ENCODE measurements at regions not wholly inside any gene's neighbourhood (a gene's known extent, or its start where the extent isn't known, plus 50 kb on each side); places are given as distances from the start of the nearest gene placed in this dataset.

DNA sequence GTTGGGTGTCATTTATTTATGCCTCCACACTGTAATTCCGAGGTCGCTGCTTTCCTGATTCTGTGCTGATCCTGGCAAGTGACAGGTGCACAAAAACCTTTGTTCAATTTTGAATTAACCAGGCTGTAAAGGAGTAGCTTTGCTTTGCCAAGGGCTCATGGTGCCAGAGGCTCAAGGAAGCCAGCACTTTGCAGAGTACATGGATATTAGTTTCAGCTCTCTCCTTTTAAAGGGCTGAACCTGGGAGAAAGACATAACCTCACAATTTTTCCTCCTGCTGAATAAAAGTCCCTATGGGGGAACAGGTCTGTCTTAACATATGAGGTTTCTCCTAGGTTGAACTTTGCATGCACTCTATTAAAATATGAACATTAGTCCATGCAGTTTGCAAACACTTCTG is 227.6 kb upstream of the WSB1 start:
- no peak for DNase-seq (ENCODE audit: low read depth)
- no peak for TF ChIP-seq CTCF (IDR thresholded peaks at IDR 0.05; ENCODE audit: low read depth, low read length, missing control alignments)
- in situ Hi-C loops (cut with HindIII; ENCODE audit: low sequenced_read_pairs): no loop called here
- no peak overlapping the region for H3K4me3 ChIP-seq (ENCODE audit: low read depth, low read length)

GRCh38 chr17:27069842-27070508 is 223.9 kb upstream of the WSB1 start:
- no peak overlapping the region for H3K4me3 ChIP-seq (ENCODE audit: low read depth, low read length)
- no peak for DNase-seq (ENCODE audit: low read depth)
- no peak for TF ChIP-seq CTCF (IDR thresholded peaks at IDR 0.05; ENCODE audit: low read depth, low read length, missing control alignments)
- in situ Hi-C loops (cut with HindIII; ENCODE audit: low sequenced_read_pairs): no loop called here

- in situ Hi-C loops (cut with HindIII; ENCODE audit: low sequenced_read_pairs): no loop called here
- no peak for TF ChIP-seq CTCF (IDR thresholded peaks at IDR 0.05; ENCODE audit: low read depth, low read length, missing control alignments)
- no peak overlapping the region for H3K4me3 ChIP-seq (ENCODE audit: low read depth, low read length)
- no peak for DNase-seq (ENCODE audit: low read depth)
Measured at GRCh38 chr17:27070836-27071235, 223.1 kb upstream of the WSB1 start.

DNA sequence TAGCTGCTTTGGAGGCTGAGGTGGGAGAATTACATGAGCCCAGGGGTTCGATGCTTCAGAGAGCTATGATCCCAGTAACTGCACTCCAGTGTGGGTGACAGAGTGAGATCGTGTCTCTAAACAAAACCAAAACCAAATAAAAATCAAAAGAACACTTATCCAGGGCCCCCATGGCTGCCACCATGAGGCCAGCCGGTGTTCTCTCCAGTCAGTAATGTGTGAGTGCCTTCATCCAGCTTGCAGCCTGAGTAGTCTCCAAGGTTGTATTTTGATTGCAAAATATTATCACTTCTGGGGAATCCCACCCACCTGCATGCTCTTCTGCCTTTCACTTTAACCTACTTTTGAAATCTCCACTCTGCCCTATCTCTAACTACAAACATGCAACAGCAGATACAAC is 221.0 kb upstream of the WSB1 start:
- TF ChIP-seq CTCF (IDR thresholded peaks at IDR 0.05; ENCODE audit: low read depth, low read length, missing control alignments): no peak
- in situ Hi-C loops (cut with HindIII; ENCODE audit: low sequenced_read_pairs): no loop called here
- H3K4me3 ChIP-seq (ENCODE audit: low read depth, low read length): no peak overlapping the region
- DNase-seq (ENCODE audit: low read depth): no peak

DNA sequence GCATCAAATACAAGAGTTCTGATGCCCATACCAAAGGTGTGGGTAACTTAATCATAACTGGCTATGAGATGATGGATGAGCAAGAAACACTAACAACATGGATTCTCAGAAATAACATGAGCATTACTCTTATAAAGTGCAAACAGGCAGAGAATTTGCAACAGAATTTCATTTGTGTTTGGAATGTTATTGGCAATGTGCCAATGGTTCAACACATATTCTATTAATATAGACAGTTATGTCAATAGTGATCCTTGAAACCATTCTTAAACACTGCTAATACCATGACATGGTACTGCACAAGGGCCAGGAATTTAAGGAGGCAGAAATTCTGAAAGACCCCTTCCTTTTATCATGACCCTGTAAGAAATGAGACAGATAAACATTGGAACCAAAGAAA is 217.1 kb upstream of the WSB1 start:
- in situ Hi-C loops (cut with HindIII; ENCODE audit: low sequenced_read_pairs): no loop called here
- DNase-seq (ENCODE audit: low read depth): no peak

GRCh38 chr17:27078296-27078695 is 215.6 kb upstream of the WSB1 start:
- no peak for TF ChIP-seq CTCF (IDR thresholded peaks at IDR 0.05; ENCODE audit: low read depth, low read length, missing control alignments)
- in situ Hi-C loops (cut with HindIII; ENCODE audit: low sequenced_read_pairs): no loop called here
- H3K4me3 ChIP-seq (ENCODE audit: low read depth, low read length): no peak overlapping the region
- DNase-seq (ENCODE audit: low read depth): no peak

More for the DNA sequence above, 217.1 kb upstream of the WSB1 start:
- H3K4me3 ChIP-seq (ENCODE audit: low read depth, low read length): no peak overlapping the region
- TF ChIP-seq CTCF (IDR thresholded peaks at IDR 0.05; ENCODE audit: low read depth, low read length, missing control alignments): no peak
